Esophagus (tissue), 2 donors: ENCODE measurements at regions not wholly inside any gene's neighbourhood (a gene's known extent, or its start where the extent isn't known, plus 50 kb on each side); places are given as distances from the start of the nearest gene placed in this dataset.

Experiments used
- H3K27ac ChIP-seq, 2 donors: one replicate each; pipeline ENCODE4 v1.5.1; 2013; ENCODE audit warnings: low read depth in 2 of 2, mild to moderate bottlenecking in 2 of 2, inconsistent platforms in 1 of 2, low read length in 1 of 2, moderate library complexity in 1 of 2
- H3K27me3 ChIP-seq, 2 donors: one replicate each; pipeline ENCODE4 v1.6.1; 2013; ENCODE audit warnings: low read length in 2 of 2, control low read depth in 1 of 2, mild to moderate bottlenecking in 1 of 2; ENCODE audit not compliant: insufficient read depth in 2 of 2, control insufficient read depth in 1 of 2
- H3K36me3 ChIP-seq, 2 donors: one replicate each; pipeline ENCODE4 v1.6.1; 2013; ENCODE audit warnings: low read length in 1 of 2; ENCODE audit not compliant: control insufficient read depth in 2 of 2, insufficient read depth in 2 of 2
- H3K4me1 ChIP-seq, 2 donors: one replicate each; pipeline ENCODE4 v1.6.1; 2013; ENCODE audit warnings: low read length in 1 of 2; ENCODE audit not compliant: control insufficient read depth in 2 of 2, insufficient read depth in 2 of 2
- H3K4me3 ChIP-seq, 2 donors: one replicate each; pipeline ENCODE4 v1.5.1; 2013; ENCODE audit warnings: low read length in 2 of 2, mild to moderate bottlenecking in 2 of 2, low read depth in 1 of 2, moderate library complexity in 1 of 2
- H3K9me3 ChIP-seq, 2 donors: one replicate each; pipeline ENCODE4 v1.6.1; 2013; ENCODE audit warnings: mild to moderate bottlenecking in 2 of 2, low read depth in 1 of 2, low read length in 1 of 2, moderate library complexity in 1 of 2; ENCODE audit not compliant: control insufficient read depth in 2 of 2, insufficient read depth in 1 of 2
- WGBS, 2 donors: extraction: QIAGEN DNeasy Blood & Tissue Kit; methylation state at CpG; one replicate each; pipeline ENCODE4 v1.1.7; 2013; 5-methylcytosine and 5-hydroxymethylcytosine counted together
- donor health status: healthy with polysubstance abuse.
- donor health status: Bipolar disorder and iron deficiency.

- no peak overlapping the region for H3K4me3 ChIP-seq
- WGBS, 2 donors: 36 to 43% methylated on average over 5 of the region's 5 CpGs
- no peak overlapping the region for H3K27ac ChIP-seq
Observed at GRCh38 chr4:129641179-129641578, 545.2 kb downstream of the C4orf33 start.

GRCh38 chr4:129645461-129645860 lies 549.5 kb downstream of the C4orf33 start:
- no peak overlapping the region for H3K4me3 ChIP-seq
- H3K27ac ChIP-seq: no peak overlapping the region
- no peaks in the 10 kb centered on the region for H3K36me3 ChIP-seq
- no peaks in the 10 kb centered on the region for H3K27me3 ChIP-seq
- no peaks in the 10 kb centered on the region for H3K4me1 ChIP-seq
- WGBS, 2 donors: 70 to 73% methylated on average over 3 of the region's 3 CpGs
- H3K9me3 ChIP-seq: no peaks in the 10 kb centered on the region

More at GRCh38 chr4:129641179-129641578, 545.2 kb downstream of the C4orf33 start:
- H3K9me3 ChIP-seq: no peaks in the 10 kb centered on the region
- no peaks in the 10 kb centered on the region for H3K4me1 ChIP-seq
- H3K27me3 ChIP-seq: no peaks in the 10 kb centered on the region
- H3K36me3 ChIP-seq: no peaks in the 10 kb centered on the region

- Histone ChIP-seq H3K4me3 (no peak overlapping the region), H3K9me3 (no peaks in the 10 kb centered on the region), H3K36me3 (no peaks in the 10 kb centered on the region), H3K27me3 (no peaks in the 10 kb centered on the region), H3K27ac (no peak overlapping the region), H3K4me1 (no peaks in the 10 kb centered on the region)
- 72 to 76% methylated on average over 5 of the region's 5 CpGs for WGBS, 2 donors
Observed at GRCh38 chr4:129668092-129668491, 572.1 kb downstream of the C4orf33 start.

- H3K27ac ChIP-seq: no peak overlapping the region
- no peaks in the 10 kb centered on the region for H3K4me1 ChIP-seq
- H3K36me3 ChIP-seq: no peaks in the 10 kb centered on the region
- H3K9me3 ChIP-seq: peaks cover 0 to 2% of the 10 kb centered on the region in 2 donors
- no peaks in the 10 kb centered on the region for H3K27me3 ChIP-seq
- H3K4me3 ChIP-seq: no peak overlapping the region
Observed at GRCh38 chr4:129672941-129673340, 577.0 kb downstream of the C4orf33 start.

GRCh38 chr4:129675036-129675435 lies 579.1 kb downstream of the C4orf33 start:
- H3K36me3 ChIP-seq: no peaks in the 10 kb centered on the region
- H3K27ac ChIP-seq: no peak overlapping the region
- no peak overlapping the region for H3K4me3 ChIP-seq
- no peaks in the 10 kb centered on the region for H3K27me3 ChIP-seq
- H3K4me1 ChIP-seq: no peaks in the 10 kb centered on the region
- 90 to 92% methylated on average over 1 of the region's 1 CpG for WGBS, 2 donors
- H3K9me3 ChIP-seq: peaks cover 0 to 2% of the 10 kb centered on the region in 2 donors

- WGBS, 2 donors: 90 to 95% methylated on average over 4 of the region's 4 CpGs
Observed at GRCh38 chr4:129676934-129677333, 581.0 kb downstream of the C4orf33 start.

GRCh38 chr4:129682586-129682985 lies 586.6 kb downstream of the C4orf33 start:
- Histone ChIP-seq H3K4me3 (no peak overlapping the region), H3K27ac (no peak overlapping the region), H3K4me1 (no peaks in the 10 kb centered on the region), H3K36me3 (no peaks in the 10 kb centered on the region), H3K27me3 (no peaks in the 10 kb centered on the region), H3K9me3 (no peaks in the 10 kb centered on the region)
- 39 to 61% methylated on average over 1 of the region's 1 CpG for WGBS, 2 donors

More at GRCh38 chr4:129676934-129677333, 581.0 kb downstream of the C4orf33 start:
- no peaks in the 10 kb centered on the region for H3K36me3 ChIP-seq
- no peak overlapping the region for H3K4me3 ChIP-seq
- no peak overlapping the region for H3K27ac ChIP-seq
- H3K27me3 ChIP-seq: no peaks in the 10 kb centered on the region
- H3K9me3 ChIP-seq: peaks cover 0 to 2% of the 10 kb centered on the region in 2 donors
- H3K4me1 ChIP-seq: no peaks in the 10 kb centered on the region

GRCh38 chr4:129707949-129708348 lies 612.0 kb downstream of the C4orf33 start:
- Histone ChIP-seq H3K27ac (no peak overlapping the region), H3K36me3 (no peaks in the 10 kb centered on the region), H3K27me3 (no peaks in the 10 kb centered on the region), H3K9me3 (no peaks in the 10 kb centered on the region), H3K4me3 (no peak overlapping the region), H3K4me1 (no peaks in the 10 kb centered on the region)

GRCh38 chr4:129708784-129709183 lies 612.8 kb downstream of the C4orf33 start:
- Histone ChIP-seq H3K36me3 (no peaks in the 10 kb centered on the region), H3K27ac (no peak overlapping the region), H3K4me1 (no peaks in the 10 kb centered on the region), H3K27me3 (no peaks in the 10 kb centered on the region), H3K4me3 (no peak overlapping the region), H3K9me3 (no peaks in the 10 kb centered on the region)
- 85 to 86% methylated on average over 4 of the region's 4 CpGs for WGBS, 2 donors

- WGBS, 2 donors: 71 to 76% methylated on average over 1 of the region's 1 CpG
- Histone ChIP-seq H3K36me3 (no peaks in the 10 kb centered on the region), H3K4me3 (no peak overlapping the region), H3K27me3 (no peaks in the 10 kb centered on the region), H3K27ac (no peak overlapping the region), H3K9me3 (no peaks in the 10 kb centered on the region), H3K4me1 (no peaks in the 10 kb centered on the region)
Observed at GRCh38 chr4:129738175-129738574, 642.2 kb downstream of the C4orf33 start.
